MG63 (cell line): ENCODE measurements at regions not wholly inside any gene's neighbourhood (a gene's known extent, or its start where the extent isn't known, plus 50 kb on each side); places are given as distances from the start of the nearest gene placed in this dataset.
A peak's percentile ranks its signal among the peaks of the same experiment; 100 is the strongest.
"Not testable (repeated sequence)": the region's sequence is repeated elsewhere in the genome, so short reads cannot be mapped to it uniquely, and the experiment has no call there.

Source experiments
- DNase-seq: peaks from one replicate; pipeline ENCODE4 v3.0.0-alpha.2; 2020
- H3K27me3 ChIP-seq: fragments of 250-450 bp; sonication (Bioruptor Pico); 2 replicates; pipeline ENCODE4 v1.5.1; 2020; ENCODE audit warnings: mild to moderate bottlenecking, moderate library complexity
- H3K36me3 ChIP-seq: fragments of 250-450 bp; sonication (Bioruptor Pico); 2 replicates; pipeline ENCODE4 v1.5.1; 2020; ENCODE audit warnings: mild to moderate bottlenecking, moderate library complexity
- H3K4me3 ChIP-seq: fragments of 250-450 bp; sonication (Bioruptor Pico); 2 replicates; pipeline ENCODE4 v1.5.1; 2020; ENCODE audit warnings: mild to moderate bottlenecking, moderate library complexity
- H3K9me3 ChIP-seq: fragments of 250-450 bp; sonication (Bioruptor Pico); 2 replicates; pipeline ENCODE4 v1.5.1; 2020; ENCODE audit warnings: mild to moderate bottlenecking, moderate library complexity

DNA sequence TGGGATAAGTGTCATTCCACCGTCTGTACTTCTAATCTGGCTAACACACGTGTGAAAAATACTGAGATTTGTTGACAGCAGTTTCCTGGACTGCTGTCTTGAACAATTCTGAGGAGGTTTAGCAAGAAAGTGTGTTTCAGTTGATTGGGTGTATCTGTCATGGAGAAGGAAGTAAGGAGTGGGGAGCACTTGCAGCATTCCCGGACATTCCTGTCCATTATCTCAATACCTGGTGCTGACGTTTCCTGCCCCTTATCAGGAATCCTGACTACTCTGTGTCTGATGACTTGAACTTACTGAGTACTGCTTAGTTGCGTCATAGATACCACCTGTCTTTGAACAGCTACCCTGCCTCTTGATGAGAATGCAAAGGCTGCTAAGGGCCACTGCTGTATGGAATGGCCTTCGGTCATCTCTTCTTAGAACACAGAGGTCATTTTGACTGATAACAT lies 72.0 kb upstream of the VKORC1L1 start:
- H3K27me3 ChIP-seq = no peaks in the 10 kb centered on the region
- DNase-seq = no peak

GRCh38 chr7:65804887-65805286 lies 68.0 kb upstream of the VKORC1L1 start:
- Histone ChIP-seq H3K4me3 (no peak overlapping the region), H3K9me3 (no peaks in the 10 kb centered on the region), H3K27me3 (no peaks in the 10 kb centered on the region), H3K36me3 (no peaks in the 10 kb centered on the region)
- DNase-seq = no peak

More for the DNA sequence above, 72.0 kb upstream of the VKORC1L1 start:
- no peaks in the 10 kb centered on the region for H3K9me3 ChIP-seq
- H3K4me3 ChIP-seq = no peak overlapping the region
- H3K36me3 ChIP-seq = no peaks in the 10 kb centered on the region

DNA sequence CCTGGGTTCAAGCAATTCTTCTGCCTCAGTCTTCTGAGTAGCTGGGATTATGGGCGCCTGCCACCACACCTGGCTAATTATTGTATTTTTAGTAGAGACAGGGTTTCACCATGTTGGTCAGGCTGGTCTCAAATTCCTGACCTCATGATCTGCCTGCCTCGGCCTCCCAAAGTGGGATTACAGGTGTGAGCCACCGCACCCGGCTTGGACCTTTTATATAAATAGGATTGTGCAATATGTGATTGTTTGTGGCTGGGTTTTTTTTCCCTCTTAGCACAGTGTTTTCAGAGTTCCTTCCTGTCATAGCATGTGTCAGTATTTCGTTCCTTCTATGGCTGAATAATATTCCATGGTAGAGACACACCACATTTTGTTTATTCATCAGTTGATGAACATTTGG lies 65.8 kb upstream of the VKORC1L1 start:
- not testable (repeated sequence) for DNase-seq, H3K27me3 ChIP-seq, H3K36me3 ChIP-seq, H3K9me3 ChIP-seq, H3K4me3 ChIP-seq

DNA sequence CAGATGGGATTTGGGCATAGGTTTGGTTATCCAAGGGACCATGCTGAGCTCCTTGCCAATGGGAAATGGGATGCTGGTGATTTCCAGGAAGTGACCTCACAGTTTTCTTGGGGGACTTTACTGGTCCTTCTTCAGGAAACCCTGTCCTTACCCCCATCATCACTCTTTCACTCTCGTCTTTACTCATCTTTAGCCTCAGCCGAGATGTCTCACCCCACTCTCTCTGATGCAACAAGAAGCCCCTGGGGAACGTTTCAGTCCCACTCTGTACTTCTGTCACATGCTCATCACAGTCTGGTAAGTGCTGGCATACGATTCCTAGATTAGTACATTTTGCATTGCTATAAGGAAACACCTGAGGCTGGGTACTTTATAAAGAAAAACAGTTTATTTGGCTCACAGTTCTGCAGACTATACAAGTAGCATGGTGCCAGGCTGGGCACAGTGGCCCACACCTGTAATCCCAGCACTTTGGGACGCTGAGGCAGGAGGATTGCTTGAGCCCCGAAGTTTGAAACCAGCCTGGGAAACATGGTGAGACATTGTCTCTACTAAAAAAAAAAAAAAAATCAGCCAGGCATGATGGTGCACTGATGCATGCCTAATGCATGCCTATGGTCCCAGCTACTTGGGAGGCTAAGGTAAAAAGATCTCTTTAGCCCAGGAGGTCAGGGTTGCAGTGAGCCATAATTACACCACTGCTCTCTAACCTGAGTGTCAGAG lies 63.5 kb upstream of the VKORC1L1 start:
- H3K27me3 ChIP-seq = no peaks in the 10 kb centered on the region
- no peaks in the 10 kb centered on the region for H3K36me3 ChIP-seq
- no peaks in the 10 kb centered on the region for H3K9me3 ChIP-seq
- H3K4me3 ChIP-seq = no peak overlapping the region
- DNase-seq = no peak

DNA sequence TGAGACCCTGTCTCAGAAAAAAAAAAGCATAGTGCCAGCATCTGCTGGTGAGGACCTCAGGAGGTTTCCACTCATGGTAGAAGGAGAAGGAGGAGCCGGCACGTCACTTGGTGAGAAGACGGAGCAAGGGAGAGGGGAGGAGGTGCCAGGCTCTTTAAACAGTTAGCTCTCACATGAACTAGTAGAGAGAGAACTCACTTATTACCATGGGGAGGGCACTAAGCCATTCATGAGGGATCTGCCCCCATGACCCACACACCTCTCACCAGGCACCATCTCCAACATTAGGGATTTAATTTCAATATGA lies 62.9 kb upstream of the VKORC1L1 start:
- Histone ChIP-seq H3K27me3 (no peaks in the 10 kb centered on the region), H3K36me3 (no peaks in the 10 kb centered on the region), H3K4me3 (no peak overlapping the region), H3K9me3 (no peaks in the 10 kb centered on the region)
- no peak for DNase-seq

DNA sequence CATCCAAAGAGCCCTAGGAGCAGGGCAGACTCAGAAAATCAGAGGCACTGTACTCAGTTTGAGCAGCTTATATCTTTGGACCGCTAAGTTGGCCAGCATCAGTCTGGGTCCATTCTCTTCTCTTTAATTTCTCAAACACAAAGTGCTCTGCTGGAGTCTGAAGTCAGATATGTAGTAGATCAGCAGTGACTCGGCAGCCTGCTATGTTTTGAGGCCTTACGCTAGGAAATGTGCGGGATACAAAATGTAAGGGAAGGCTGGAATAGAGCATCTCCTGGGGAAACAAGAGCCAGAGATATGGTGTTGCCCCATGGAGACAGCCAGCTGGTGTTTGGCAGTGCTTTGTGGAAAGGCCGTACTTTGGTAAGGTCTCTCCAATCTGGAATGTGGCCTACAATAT lies 60.6 kb upstream of the VKORC1L1 start:
- Histone ChIP-seq H3K4me3 (no peak overlapping the region), H3K9me3 (no peaks in the 10 kb centered on the region), H3K36me3 (no peaks in the 10 kb centered on the region), H3K27me3 (no peaks in the 10 kb centered on the region)
- no peak for DNase-seq

DNA sequence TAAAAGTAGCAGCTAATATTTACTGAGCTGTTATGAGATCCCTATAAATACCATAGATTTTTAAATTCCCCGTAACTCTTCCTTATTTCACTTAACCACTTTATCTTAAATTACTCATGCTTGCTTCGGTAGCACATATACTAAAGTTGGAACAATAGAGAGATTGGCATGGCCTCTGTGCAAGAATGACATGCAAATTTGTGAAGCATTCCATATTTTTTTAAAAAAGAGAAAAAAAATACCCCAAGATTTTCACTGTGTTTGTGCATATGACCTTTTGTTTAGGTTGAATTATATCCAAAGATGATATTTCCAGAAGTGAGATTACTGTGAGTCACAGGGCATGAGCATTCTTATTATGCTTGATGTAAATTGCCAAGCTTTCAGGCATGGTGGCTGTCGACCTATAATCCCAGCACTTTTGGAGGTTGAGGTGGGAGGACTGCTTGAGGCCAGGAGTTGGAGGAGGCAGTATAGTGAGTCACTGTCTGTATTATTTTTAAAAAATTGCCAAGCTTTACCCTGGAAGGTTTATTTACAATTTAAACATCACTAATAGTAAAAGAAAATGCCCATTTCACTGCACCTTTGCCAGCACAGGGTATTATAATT lies 58.2 kb upstream of the VKORC1L1 start:
- H3K27me3 ChIP-seq, H3K9me3 ChIP-seq, H3K4me3 ChIP-seq, H3K36me3 ChIP-seq: not testable (repeated sequence)
- peak; percentile 95 for DNase-seq

- peak; percentile 46 for DNase-seq
- H3K9me3 ChIP-seq = no peaks in the 10 kb centered on the region
- no peaks in the 10 kb centered on the region for H3K27me3 ChIP-seq
- no peak overlapping the region for H3K4me3 ChIP-seq
- H3K36me3 ChIP-seq = no peaks in the 10 kb centered on the region
Observed at GRCh38 chr7:65820287-65820950, 52.5 kb upstream of the VKORC1L1 start.
